IMR-90 (cell line): ENCODE measurements at regions not wholly inside any gene's neighbourhood (a gene's known extent, or its start where the extent isn't known, plus 50 kb on each side); places are given as distances from the start of the nearest gene placed in this dataset.

ENCODE experiments used
- BHLHE40 ChIP-seq: fragments of 150-350 bp; IDR thresholded peaks from 2 replicates; pipeline ENCODE4 v1.6.1; 2016; ENCODE audit warnings: mild to moderate bottlenecking, low read depth, low read length
- CEBPB ChIP-seq: IDR thresholded peaks from 2 replicates; pipeline ENCODE4 v1.6.1; 2012; ENCODE audit warnings: low read depth, low read length, improper control_type of control experiment
- CHD1 ChIP-seq: IDR thresholded peaks from 2 replicates; pipeline ENCODE4 v1.6.1; 2012; ENCODE audit warnings: low read depth, low read length, improper control_type of control experiment
- MAZ ChIP-seq: IDR thresholded peaks from 2 replicates; pipeline ENCODE4 v1.6.1; 2012; ENCODE audit warnings: low read depth, mild to moderate bottlenecking, low read length, improper control_type of control experiment, moderate library complexity, borderline replicate concordance
- MXI1 ChIP-seq: IDR thresholded peaks from 2 replicates; pipeline ENCODE4 v1.6.1; 2012; ENCODE audit warnings: low read depth, mild to moderate bottlenecking, low read length, moderate library complexity, borderline replicate concordance
- NFE2L2 ChIP-seq: fragments of 150-350 bp; IDR thresholded peaks from 2 replicates; pipeline ENCODE4 v1.6.1; 2016; ENCODE audit warnings: low read depth, mild to moderate bottlenecking, low read length
- POLR2A ChIP-seq: IDR thresholded peaks from 2 replicates; pipeline ENCODE4 v1.6.1; 2012; ENCODE audit warnings: mild to moderate bottlenecking, low read depth, low read length
- RAD21 ChIP-seq: IDR thresholded peaks from 2 replicates; pipeline ENCODE4 v1.6.1; 2012; ENCODE audit warnings: low read length, improper control_type of control experiment
- RFX5 ChIP-seq: IDR thresholded peaks from 2 replicates; pipeline ENCODE4 v1.8.0; 2012; ENCODE audit warnings: low read depth, mild to moderate bottlenecking, low read length, moderate library complexity
- SMC3 ChIP-seq: fragments of 150-350 bp; IDR thresholded peaks from 2 replicates; pipeline ENCODE4 v1.6.1; 2016; ENCODE audit warnings: low read depth, mild to moderate bottlenecking, antibody characterized with exemption, low read length, moderate library complexity
- USF2 ChIP-seq: fragments of 150-350 bp; IDR thresholded peaks from 2 replicates; pipeline ENCODE4 v1.6.1; 2017; ENCODE audit warnings: mild to moderate bottlenecking, antibody characterized with exemption, low read length, low read depth
- TF ChIP-seq, protein P1 (sequence below): conservative IDR thresholded peaks from 2 replicates; pipeline ENCODE4 v1.5.1; 2012; ENCODE audit warnings: mild to moderate bottlenecking, low read depth, low read length, improper control_type of control experiment
- TF ChIP-seq, protein P2 (sequence below): fragments of 150-350 bp; IDR thresholded peaks from 2 replicates; pipeline ENCODE4 v1.6.1; 2016; ENCODE audit warnings: low read depth, mild to moderate bottlenecking, low read length, moderate library complexity, borderline replicate concordance

DNA sequence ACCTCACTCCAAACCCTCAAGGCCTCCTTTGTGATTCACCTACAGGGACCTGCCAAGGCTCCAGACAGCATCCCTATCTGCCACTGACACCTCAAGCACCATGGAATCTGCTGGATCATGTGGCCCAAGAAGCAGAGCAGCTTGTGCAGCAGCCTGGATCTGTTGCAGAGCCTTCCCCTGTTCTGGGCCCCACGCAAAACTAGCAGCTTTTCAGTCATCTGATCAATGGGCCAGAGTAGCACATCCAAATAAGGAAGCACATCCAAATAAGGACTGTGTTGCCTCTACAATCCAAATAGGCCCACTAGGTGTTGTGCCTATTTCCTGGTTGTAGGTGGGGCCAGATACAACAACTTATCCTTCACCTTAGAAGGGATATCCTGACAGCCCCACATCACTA, 97.1 kb upstream of the GNAO1 start:
- TF ChIP-seq CEBPB = no peak
- TF ChIP-seq, protein P1, sequence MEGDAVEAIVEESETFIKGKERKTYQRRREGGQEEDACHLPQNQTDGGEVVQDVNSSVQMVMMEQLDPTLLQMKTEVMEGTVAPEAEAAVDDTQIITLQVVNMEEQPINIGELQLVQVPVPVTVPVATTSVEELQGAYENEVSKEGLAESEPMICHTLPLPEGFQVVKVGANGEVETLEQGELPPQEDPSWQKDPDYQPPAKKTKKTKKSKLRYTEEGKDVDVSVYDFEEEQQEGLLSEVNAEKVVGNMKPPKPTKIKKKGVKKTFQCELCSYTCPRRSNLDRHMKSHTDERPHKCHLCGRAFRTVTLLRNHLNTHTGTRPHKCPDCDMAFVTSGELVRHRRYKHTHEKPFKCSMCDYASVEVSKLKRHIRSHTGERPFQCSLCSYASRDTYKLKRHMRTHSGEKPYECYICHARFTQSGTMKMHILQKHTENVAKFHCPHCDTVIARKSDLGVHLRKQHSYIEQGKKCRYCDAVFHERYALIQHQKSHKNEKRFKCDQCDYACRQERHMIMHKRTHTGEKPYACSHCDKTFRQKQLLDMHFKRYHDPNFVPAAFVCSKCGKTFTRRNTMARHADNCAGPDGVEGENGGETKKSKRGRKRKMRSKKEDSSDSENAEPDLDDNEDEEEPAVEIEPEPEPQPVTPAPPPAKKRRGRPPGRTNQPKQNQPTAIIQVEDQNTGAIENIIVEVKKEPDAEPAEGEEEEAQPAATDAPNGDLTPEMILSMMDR = no peak
- no peak for TF ChIP-seq POLR2A
- TF ChIP-seq USF2 = no peak
- TF ChIP-seq RFX5 = no peak
- TF ChIP-seq MAZ = no peak
- TF ChIP-seq BHLHE40 = no peak
- TF ChIP-seq RAD21 = no peak
- no peak for TF ChIP-seq SMC3
- TF ChIP-seq NFE2L2 = no peak
- TF ChIP-seq CHD1 = no peak
- no peak for TF ChIP-seq MXI1
- TF ChIP-seq, protein P2, sequence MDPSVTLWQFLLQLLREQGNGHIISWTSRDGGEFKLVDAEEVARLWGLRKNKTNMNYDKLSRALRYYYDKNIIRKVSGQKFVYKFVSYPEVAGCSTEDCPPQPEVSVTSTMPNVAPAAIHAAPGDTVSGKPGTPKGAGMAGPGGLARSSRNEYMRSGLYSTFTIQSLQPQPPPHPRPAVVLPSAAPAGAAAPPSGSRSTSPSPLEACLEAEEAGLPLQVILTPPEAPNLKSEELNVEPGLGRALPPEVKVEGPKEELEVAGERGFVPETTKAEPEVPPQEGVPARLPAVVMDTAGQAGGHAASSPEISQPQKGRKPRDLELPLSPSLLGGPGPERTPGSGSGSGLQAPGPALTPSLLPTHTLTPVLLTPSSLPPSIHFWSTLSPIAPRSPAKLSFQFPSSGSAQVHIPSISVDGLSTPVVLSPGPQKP = no peak
